Stimulated activated naive CD4-positive, alpha-beta T cell treated with Interleukin-2 at 50 U/mL for 16 hours (primary cell): ENCODE measurements at regions not wholly inside any gene's neighbourhood (a gene's known extent, or its start where the extent isn't known, plus 50 kb on each side); places are given as distances from the start of the nearest gene placed in this dataset.
"Not testable (repeated sequence)": the region's sequence is repeated elsewhere in the genome, so short reads cannot be mapped to it uniquely, and the experiment has no call there.

Experiments
- DNase-seq: peaks from one replicate; lab custom pipeline; 2025; lab: John Stamatoyannopoulos, UW

DNA sequence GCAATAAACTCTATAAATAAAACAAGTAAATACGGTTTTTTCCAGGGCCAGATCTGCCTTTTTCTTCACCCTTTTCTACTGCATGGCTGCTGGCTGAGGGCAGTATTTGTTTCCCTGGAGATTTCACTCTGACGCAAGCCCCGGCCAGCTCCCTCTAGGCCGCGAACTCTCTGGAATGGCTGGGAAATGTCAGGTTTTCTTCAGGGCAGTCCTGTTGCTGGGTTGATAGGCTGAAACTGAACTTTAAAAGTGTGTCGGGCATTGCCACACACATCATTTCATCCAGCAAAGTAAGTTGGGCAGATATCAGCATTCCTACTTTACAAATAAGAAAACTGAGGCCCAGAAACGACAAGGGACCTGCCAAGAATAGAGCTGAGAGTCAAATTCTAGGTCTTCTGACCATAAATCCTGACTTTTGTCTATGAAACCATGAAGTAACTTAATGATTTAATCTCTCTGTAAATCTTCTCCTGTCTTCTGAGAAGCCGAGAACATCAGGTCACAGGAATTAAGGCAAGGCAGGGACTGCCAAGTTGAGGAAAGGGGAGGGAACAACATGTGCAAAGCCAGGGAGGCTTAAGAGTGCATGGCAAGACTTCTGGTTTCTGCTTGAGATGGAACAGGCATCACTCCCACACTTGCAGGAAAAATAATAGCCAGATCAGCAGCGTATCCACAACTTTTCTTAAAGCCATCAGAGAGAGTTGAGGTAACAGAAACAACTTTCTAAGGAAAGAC lies 205.0 kb upstream of the CCDC196 start:
- no peak for DNase-seq

DNA sequence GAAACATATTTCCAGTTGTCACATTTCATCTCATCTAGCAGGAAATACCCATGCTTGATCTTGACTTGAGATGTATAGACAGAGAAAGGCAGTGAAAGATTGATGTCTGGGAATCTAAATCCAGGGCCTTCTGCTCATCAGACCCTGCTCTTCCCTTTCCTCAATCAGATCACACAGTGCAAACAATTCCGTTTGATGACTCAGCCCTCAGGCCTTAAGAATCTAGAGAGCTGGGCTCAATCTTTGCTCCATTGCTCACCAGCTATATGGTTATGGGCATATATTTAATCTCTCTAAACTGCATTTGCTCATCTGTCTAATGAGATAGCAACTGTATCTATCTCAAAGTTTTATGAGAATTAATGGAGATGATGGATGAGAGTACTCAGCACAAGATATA lies 201.8 kb upstream of the CCDC196 start:
- DNase-seq = no peak

DNA sequence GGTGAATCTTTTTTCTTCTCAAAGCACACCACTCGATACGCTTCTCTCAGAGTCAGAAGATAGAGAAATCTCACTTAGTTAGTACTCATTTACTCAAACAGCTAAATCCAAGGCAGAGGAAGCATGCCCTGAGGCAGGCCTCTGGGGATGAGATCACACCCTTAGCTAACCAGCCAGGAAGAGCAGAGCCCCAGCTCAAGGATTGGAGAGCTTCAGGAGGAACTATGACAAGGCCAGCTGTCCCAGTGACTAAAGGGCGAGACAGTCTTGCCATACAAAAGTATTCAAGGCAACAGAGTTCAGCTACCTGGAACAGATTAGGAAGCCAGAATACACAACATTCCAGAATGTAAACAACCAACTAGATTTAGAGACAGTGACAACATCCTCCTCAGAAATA lies 197.7 kb upstream of the CCDC196 start:
- no peak for DNase-seq

DNA sequence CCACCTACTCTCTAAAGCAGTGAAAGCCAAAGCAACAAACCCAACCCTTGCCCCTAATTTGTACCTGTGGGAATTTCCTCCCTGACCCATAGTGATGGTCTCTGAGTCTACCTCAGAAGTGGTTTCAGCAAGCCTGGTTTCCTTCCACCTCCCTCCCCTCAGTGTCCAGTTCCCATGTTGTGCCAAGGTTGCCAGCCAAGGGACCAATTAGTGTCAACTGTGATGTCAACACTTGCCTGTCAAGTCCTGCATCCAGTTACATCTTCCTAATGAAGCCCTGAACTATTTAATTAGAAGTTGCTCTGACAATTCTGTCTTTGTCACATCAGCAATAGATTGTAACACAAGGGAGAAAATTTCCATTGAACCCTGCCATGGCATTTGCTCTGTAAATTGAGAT lies 194.4 kb upstream of the CCDC196 start:
- no peak for DNase-seq

DNA sequence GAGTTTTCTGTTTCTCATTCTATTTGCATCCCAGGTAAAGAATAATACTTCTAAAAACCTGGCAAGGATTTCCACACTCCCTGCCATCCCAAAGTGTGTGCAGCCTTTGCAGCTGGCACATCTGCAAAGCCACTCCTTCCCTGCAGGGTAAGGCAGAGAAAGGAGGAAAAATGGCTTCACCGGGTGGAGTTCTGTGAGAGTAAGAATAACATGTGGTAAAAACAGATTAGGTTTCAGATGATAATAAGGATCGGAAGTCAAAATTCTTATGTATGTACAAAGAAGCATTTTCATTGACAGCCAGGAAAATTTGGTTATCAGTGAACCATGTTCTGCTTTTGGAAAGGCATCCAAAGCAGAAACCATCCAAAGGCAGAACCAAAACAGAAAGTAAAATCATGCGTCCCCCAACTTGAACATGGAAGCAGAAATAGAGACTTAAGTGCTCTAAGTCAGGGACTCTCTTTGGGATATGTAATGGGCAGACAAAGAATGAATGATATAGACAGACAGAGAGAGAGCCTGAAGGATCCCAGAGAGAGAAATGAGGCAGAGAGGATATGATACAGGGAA lies 192.6 kb upstream of the CCDC196 start:
- no peak for DNase-seq

DNA sequence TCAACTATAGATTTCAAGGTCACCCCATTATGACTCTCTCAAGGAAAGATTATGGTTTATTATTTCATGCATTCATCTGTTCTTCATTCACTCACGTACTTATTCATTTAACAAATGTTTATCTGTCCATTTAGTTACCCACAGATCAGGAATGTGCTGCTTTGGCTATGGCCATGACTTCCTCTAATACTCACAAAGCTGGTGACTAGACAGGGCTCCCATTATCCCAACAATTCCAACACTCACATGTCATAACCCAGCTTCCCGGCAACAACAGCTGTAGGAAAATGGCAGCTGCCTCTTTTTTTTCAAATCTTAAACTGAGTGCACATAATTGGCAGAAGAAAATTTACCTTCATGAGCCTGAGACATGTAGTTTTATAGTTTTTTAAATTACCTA lies 190.8 kb upstream of the CCDC196 start:
- no peak for DNase-seq

DNA sequence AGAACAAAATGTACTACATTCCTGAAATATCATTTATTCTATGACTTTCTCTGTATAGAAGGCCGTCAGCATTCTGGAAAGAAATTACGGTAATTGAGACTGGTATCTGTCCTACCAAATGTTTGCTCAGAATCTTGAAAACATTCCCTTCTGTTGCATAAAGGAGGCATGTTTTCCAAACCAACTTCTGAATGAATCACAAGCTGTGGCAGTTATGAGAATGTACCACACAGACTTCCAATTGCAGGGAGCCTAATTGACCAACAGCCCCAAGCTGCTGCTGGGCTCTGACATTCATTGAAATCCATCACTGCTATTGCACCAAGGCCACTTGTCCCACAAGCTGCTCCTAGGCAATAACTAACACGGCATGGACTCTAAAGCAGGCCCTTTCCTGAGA lies 185.3 kb upstream of the CCDC196 start:
- no peak for DNase-seq

DNA sequence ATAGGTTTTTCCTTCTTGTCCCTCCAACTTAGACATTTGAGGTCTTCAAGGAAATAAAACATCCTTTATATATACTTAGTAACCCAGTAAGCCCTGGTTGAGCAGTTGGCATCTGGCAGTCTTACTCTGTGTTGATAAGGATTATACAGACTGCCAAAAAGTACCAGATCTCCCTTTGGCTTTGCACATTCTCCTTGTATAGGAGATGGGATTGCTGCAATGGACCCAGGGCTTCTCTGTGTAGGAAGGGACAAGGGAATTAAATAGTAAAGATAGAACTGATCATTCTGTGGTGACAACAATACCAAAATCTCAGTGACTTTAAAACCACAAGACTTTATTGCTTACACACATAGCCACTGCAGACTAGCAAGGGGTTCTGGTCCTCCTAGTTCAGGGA lies 180.1 kb upstream of the CCDC196 start:
- DNase-seq = no peak

DNA sequence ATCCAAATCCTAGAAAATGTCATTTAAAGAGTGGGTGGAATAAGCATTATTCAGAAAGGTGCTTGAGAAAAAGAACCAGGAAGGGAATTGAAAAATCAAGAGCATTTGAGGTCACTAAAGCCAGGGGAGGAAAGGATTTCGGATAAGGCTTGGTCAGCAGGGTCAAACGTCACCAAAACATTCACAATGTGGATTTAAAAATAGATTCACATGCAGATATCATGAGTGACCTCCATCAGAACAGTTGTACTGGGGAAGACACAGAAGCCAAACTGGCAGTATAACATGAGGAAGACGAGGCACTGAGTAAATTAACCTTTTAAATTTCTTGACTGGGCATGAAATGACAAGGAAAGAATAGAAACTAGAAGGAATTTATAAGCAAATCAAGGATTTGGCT lies 175.1 kb upstream of the CCDC196 start:
- no peak for DNase-seq

DNA sequence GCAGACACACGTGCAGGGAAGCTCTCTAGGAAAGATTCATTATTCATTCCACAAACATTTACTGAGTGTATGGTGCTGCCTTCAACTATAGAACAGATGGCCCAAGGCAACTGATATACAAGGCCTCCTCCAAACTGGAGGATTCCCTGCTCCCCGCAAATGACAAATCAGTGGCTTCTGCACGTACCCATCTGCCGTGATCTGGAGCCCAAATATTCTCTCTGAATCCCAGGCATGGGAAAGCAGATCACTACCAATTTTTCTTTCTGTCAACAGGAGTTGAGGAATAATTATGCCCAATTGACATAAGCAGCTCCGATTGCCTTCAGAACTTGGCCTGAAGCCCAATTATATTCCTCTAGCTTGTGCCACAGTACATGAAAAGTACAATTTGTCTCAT lies 174.2 kb upstream of the CCDC196 start:
- no peak for DNase-seq

DNA sequence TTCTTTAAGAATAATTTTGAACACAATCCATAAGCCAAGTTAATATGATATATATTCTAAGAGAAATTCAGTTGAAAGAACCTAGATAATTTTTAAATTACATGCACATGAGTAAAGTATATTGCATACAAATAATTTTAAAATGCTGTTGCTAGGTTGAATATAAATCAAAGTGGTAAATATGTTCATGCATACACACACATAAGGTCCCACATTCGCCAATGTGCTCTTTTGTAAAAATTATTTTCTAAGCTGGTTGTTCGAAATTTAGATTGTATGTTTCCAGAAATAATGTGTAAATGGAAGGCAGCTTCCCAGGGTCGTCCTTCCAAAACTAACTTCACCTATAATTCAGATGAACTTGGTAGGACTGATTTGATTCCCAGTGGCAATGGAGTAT lies 173.7 kb upstream of the CCDC196 start:
- no peak for DNase-seq

DNA sequence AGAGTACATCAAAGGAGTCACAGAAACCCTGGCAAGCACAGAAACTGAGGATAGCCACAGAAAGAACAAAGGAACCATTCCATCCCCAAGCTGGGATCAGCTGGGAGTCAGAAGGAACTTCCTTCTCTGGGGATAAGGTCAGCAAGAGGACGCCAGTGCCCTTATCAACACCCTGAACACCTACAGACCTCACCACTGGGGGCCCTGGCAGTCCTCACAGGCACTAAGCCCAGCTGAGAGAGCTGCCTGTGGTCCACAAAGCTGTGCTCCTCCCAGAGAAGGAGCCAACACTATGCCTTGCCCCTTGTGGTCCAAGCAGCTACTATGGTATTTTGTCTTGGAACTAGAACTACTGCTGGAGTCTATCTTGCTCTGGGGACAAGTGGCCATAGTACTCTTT lies 171.1 kb upstream of the CCDC196 start:
- DNase-seq = no peak

DNA sequence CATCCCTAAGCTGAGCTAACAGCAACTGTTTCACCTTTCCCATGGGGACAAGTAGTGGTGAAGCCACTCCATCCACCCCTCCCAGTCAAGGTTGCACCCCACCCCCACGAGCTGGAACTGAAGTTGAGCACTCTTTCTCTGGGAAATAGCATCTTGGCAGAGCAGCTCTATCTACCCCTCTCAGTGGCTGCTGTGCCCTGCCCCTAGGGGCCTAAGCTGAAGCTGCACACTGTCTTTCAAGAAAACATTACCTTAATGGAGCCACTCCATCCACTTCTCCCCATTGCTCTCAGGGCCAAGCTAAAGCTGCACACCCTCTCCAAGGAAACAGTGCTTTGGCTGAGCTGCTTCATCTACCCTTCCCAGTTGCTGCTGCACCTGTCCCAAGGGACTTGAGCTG lies 170.6 kb upstream of the CCDC196 start:
- DNase-seq = no peak

DNA sequence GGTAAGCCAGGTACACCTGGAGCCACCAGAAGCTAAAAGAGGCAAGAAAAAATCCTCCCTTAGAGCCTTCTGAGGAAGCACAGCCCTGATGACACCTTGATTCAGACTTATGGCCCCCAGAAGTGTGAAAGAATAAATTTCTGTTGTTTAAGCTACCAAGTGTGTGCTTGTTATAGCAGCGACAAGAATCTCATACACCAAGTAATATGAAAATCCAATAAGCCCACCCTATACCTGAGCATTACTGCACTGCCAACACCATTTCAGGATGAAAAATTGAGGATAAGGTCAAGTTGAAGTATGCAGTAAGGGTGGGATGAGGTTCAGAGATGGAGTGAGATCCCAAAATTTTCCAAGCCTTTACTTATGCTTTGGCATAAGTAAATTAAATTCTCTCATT lies 163.6 kb upstream of the CCDC196 start:
- no peak for DNase-seq

DNA sequence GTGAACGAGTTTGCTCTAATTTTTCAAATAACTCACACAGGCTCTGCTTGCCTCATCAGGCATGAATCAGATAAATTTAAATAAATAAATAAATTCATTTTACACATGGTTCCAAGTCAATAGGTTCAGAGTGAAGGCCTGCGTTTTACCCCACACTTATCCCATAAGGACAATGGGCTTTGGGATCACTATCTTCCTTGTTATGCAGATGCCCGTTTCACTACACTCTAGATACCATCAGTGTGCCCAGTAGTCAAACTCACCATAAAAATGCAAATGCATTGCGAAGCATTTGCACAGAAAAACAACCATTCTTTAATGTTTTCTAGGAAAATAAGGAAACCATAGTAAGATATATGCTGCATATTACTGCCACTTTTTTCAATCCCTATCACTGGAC lies 155.9 kb upstream of the CCDC196 start:
- no peak for DNase-seq

DNA sequence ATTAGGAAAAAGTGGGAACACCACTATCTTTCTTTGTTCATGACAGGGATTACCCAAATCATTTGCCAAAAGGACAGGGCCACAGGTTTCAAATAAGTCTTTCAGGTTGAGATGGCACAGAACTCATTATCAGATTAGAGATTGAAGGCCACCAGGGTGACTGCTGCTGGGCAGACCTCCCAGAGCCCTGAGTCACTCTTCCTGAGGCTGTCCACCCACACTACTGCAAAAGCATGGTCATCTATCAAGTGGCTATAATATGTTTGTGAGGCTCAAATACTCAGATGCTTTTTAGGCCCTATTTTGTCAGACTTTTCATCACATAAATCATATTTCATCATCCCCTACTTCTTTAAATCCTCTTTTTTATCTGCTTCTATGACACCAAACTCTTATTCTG lies 155.3 kb upstream of the CCDC196 start:
- no peak for DNase-seq

DNA sequence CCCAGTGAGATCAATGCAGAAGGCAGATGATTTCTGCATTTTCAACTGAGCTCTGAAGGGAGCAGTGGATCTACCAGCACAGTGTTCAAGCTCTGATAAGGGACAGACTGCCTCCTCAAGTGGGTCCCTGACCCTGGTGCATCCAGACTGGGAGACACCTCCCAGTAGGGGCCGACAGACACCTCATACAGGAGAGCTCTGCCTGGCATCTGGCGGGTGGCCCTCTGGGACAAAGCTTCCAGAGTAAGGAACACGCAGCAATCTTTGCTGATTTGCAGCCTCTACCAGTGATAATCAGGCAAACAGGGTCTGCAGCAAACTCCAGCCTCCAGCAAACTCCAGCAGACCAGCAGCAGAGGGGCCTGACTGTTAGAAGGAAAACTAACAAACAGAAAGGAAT lies 152.9 kb upstream of the CCDC196 start:
- not testable (repeated sequence) for DNase-seq

DNA sequence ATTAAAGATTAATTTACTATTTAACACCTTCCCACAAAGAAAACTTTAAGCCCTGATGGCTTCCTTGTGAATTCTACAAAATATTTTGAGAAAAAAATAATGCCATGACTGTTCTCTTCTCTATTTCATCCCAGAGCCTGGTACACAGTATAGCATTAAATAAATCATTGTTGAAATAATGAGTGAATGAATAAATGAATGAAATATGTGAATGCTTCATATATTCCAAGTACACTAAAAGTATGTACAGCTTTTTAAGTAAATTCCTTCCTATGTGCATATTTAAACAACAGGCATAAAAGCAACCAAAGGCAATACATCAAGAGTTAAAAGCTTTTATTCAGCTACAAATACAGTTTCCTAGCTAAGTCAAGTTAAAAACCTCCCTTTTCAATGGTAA lies 144.9 kb upstream of the CCDC196 start:
- DNase-seq = no peak

DNA sequence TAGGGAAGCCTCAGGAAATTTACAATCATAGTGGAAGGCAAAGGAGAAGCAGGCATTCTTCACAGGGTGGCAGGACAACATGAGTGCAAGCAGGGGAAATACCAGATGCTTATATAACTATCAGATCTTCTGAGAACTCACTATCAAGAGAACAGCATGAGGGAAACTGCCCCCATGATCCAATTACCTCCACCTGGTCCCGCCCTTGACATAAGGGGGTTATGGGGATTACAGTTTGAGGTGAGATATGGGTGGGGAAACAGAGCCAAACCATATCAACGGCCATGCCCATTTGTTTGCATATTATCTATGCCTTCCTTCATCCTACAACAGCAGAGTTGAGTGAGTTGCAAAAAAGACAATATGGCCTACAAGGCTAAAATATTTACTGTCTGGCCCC lies 140.2 kb upstream of the CCDC196 start:
- no peak for DNase-seq

DNA sequence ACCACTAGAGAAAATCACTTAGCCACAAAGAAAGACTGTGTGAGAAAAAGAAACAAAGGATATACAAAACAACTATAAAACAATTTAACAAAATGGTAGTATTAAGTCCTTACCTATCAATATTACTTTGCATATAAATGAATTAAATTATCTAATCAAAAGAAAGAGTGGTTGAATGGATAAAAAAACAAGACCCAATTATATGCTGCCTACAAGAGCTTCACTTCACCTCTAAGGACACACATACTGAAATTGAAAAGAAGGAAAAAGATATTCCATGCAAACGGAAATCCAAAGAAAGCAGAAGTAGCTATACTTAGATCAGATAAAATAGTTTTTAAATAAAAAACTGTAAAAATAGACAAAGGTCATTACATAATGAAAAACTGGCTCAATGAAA lies 134.9 kb upstream of the CCDC196 start:
- DNase-seq = no peak

DNA sequence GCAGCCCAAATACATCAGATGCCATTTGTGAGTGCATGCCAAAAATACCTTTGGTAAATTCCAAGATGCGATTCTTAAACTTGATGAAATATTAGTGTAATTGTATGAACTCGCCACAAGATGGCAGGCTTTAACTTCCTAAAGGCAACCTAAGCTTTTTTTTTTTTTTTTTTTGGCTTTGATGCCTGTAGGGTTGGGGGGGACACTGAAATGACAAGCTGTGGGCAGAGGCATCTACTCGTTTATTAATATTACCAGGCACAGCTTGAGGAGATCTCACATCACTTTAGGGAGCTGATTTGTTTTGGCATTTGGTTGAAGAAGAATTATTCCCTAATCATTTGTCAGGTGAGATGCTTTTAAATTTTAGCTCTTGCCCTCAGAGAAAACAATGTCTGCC lies 126.7 kb upstream of the CCDC196 start:
- no peak for DNase-seq

DNA sequence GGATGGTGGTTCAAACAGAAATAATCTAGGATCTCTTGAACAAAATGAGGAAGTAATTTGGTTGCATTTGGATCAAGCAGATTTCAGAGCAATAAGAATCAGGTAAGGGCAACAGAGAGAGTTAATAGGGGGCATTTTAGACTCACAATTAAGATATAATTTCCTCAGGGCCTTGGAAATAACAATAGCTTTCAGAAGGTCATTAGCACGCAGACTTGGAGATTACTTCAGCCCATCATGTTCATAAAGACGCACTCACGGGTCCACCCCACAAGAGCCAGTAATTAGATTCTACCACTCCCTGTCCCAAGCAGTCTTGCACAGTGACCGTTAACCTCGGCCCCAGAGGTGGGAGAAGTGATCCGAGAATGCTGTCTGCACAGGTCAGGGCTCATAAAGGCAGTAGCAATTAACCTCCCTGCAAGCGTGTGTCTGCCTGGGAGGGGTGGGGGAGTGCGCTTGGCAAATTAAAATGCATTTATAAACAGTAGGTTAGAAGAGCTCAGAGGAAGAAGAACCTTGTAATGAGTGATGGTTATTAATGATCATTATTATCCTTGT lies 125.7 kb upstream of the CCDC196 start:
- no peak for DNase-seq

DNA sequence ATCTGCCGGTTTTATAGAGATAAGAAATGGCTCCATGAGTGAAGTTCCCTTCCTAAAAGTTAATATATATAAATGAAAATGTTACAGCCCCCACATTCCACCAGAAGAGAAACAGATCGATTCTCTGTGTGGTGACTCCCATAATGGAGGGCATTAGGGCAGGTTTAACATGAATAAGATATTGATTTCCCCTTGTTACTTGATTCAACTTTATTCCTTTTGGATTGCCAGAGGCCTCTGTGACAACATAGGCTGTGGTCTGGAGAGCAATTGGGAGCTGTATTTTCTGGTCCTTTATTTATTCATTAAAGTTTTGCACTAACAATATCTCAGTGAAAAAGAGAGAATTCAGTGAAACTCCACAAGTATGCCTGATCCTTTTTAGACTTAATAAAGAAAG lies 125.2 kb upstream of the CCDC196 start:
- DNase-seq = no peak

DNA sequence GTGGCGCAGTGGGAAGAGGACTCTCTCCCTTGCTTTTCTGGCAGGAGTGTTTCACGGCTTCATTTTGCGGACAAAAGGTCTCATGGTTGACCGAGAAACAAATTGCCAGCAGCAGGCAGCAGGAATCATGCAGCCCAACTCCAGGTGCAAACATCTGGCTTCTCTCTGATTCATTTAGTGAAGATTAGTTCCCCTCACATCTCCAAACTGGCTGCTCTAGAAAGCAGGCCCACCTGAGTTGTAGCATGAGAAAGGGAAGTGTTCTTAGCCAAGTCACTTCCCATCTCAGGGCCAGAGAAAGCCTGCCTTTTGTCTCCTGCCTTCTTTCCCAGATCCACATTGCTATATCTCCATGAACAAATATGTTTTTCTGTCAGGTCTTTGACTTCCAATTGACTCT lies 120.8 kb upstream of the CCDC196 start:
- no peak for DNase-seq
